HepG2 (cell line): ENCODE measurements at regions not wholly inside any gene's neighbourhood (a gene's known extent, or its start where the extent isn't known, plus 50 kb on each side); places are given as distances from the start of the nearest gene placed in this dataset.

ENCODE experiments used
- ATAC-seq: fragments of 200-7000 bp; cut with Tn5 transposase; 3 replicates; pipeline ENCODE4 v1.9.1; 2020; ENCODE audit warnings: mild to moderate bottlenecking, moderate library complexity
- BruUV-seq: library from RNA; stranded (reverse); fragments of 400-500 nt; replicated peaks from 2 replicates; lab custom pipeline; 2021; lab: Mats Ljungman, UMichigan
- CTCF ChIA-PET: fragments of 300-600 bp; formaldehyde crosslinking; extraction: SDS; loops from one replicate; lab custom pipeline; 2021; ENCODE audit warnings: low total read pairs, inconsistent platforms, low intra/inter-chr PET ratio; lab: Yijun Ruan, JAX
- POLR2A ChIA-PET: fragments of 350-600 bp; sonication (Branson Sonifier 250); formaldehyde crosslinking; loops from one replicate; lab custom pipeline; 2020; ENCODE audit warnings: antibody characterized with exemption, inconsistent platforms; lab: Yijun Ruan, JAX
- DNase-seq: peaks from one replicate; pipeline ENCODE4 v3.0.0-alpha.2; 2015; ENCODE audit warnings: low spot score
- FAIRE-seq: peaks from 3 replicates; lab custom pipeline; 2011; peaks lifted over from hg19 to GRCh38; lab: Jason Lieb, UNC
- H2AFZ ChIP-seq: one replicate; pipeline ENCODE4 v1.6.1; 2011; ENCODE audit warnings: low read length, inconsistent platforms
- H3K27ac ChIP-seq: fragments of 300-600 bp; 3 replicates; pipeline ENCODE4 v1.8.0; 2011; ENCODE audit warnings: mixed run types, mild to moderate bottlenecking, mixed read lengths, low read length, inconsistent platforms; ENCODE audit not compliant: insufficient read depth; ENCODE audit errors: extremely low read length
- H3K27me3 ChIP-seq, 2 experiments: fragments of 200-600 bp in 1 of 2; 2 replicates in 1 of 2; 3 replicates in 1 of 2; pipeline versions ENCODE4 v1.6.0 to v1.8.0; 2011; ENCODE audit warnings: low read length in 2 of 2, mild to moderate bottlenecking in 2 of 2, moderate library complexity in 2 of 2, inconsistent platforms in 1 of 2; ENCODE audit not compliant: insufficient read depth in 2 of 2, control insufficient read depth in 1 of 2
- H3K36me3 ChIP-seq, 2 experiments: fragments of 200-600 bp in 1 of 2; replicated peaks in 1 of 2; 2 replicates in 1 of 2; 3 replicates in 1 of 2; pipeline versions ENCODE4 v1.5.1 to v1.8.0; 2011; ENCODE audit warnings: low read length in 2 of 2, inconsistent platforms in 1 of 2; ENCODE audit not compliant: insufficient read depth in 2 of 2, control insufficient read depth in 1 of 2
- H3K4me1 ChIP-seq: 2 replicates; pipeline ENCODE4 v1.5.1; 2012; ENCODE audit warnings: low read length, inconsistent platforms; ENCODE audit not compliant: insufficient read depth
- H3K4me2 ChIP-seq: 2 replicates; pipeline ENCODE4 v1.6.0; 2011; ENCODE audit warnings: low read depth, low read length, inconsistent platforms
- H3K4me3 ChIP-seq, 3 experiments: fragments of 200-600 bp in 1 of 3; sonication (generic), shearing (Covaris generic) in 1 of 3; replicated peaks in 1 of 3; 2 replicates each; pipeline ENCODE4 v1.5.1; 2011 to 2016; ENCODE audit warnings: low read length in 3 of 3, inconsistent platforms in 2 of 3, low read depth in 2 of 3, mild to moderate bottlenecking in 2 of 3, control low read depth in 1 of 3, mixed read lengths in 1 of 3; ENCODE audit not compliant: insufficient read depth in 1 of 3
- H3K79me2 ChIP-seq: one replicate; pipeline ENCODE4 v1.6.1; 2011; ENCODE audit warnings: low read length, inconsistent platforms; ENCODE audit not compliant: insufficient read depth
- H3K9ac ChIP-seq: 2 replicates; pipeline ENCODE4 v1.6.0; 2011; ENCODE audit warnings: mild to moderate bottlenecking, low read depth, low read length, inconsistent platforms; ENCODE audit not compliant: insufficient read depth
- H3K9me3 ChIP-seq: 2 replicates; pipeline ENCODE4 v1.5.1; 2012; ENCODE audit warnings: mild to moderate bottlenecking, low read length
- H4K20me1 ChIP-seq: 2 replicates; pipeline ENCODE4 v1.6.0; 2011; ENCODE audit warnings: inconsistent platforms, mild to moderate bottlenecking, low read length, moderate library complexity; ENCODE audit not compliant: insufficient read depth
- CBFB ChIP-seq: sonication (generic); formaldehyde crosslinking; IDR thresholded peaks from 2 replicates; pipeline ENCODE4 v1.4.0; 2020; ENCODE audit warnings: missing genetic modification reagents
- NONO ChIP-seq, 2 experiments: fragments of 450-650 bp in 1 of 2; sonication (generic) in 1 of 2; formaldehyde crosslinking in 1 of 2; IDR thresholded peaks in 1 of 2; conservative IDR thresholded peaks in 1 of 2; 2 replicates each; pipeline versions ENCODE4 v1.6.1 to v1.8.0; 2017 to 2022; ENCODE audit warnings: mild to moderate bottlenecking in 1 of 2, missing genetic modification reagents in 1 of 2, moderate library complexity in 1 of 2
- SMAD1 ChIP-seq: sonication (generic); formaldehyde crosslinking; IDR thresholded peaks from 2 replicates; pipeline ENCODE4 v1.4.0; 2020; ENCODE audit warnings: missing genetic modification reagents, low read depth, mild to moderate bottlenecking, borderline replicate concordance
- ZBTB3 ChIP-seq: sonication (generic); formaldehyde crosslinking; IDR thresholded peaks from 2 replicates; pipeline ENCODE4 v1.4.0; 2020; ENCODE audit warnings: low read depth, mild to moderate bottlenecking, moderate library complexity, missing genetic modification reagents, borderline replicate concordance
- ZFY ChIP-seq: sonication (generic); formaldehyde crosslinking; IDR thresholded peaks from 2 replicates; pipeline ENCODE4 v1.4.0; 2020; ENCODE audit warnings: missing genetic modification reagents
- ZNF431 ChIP-seq: sonication (generic); formaldehyde crosslinking; IDR thresholded peaks from 2 replicates; pipeline ENCODE4 v1.9.0; 2022; ENCODE audit warnings: missing genetic modification reagents, low read depth, mild to moderate bottlenecking, borderline replicate concordance
- ZNF747 ChIP-seq: sonication (generic); formaldehyde crosslinking; IDR thresholded peaks from 2 replicates; pipeline ENCODE4 v1.8.1; 2023; ENCODE audit warnings: missing genetic modification reagents, mild to moderate bottlenecking, borderline replicate concordance
- WGBS: methylation state at CpG from one replicate; pipeline ENCODE4 v1.1.6; 2017; ENCODE audit warnings: low lambda C conversion rate; 5-methylcytosine and 5-hydroxymethylcytosine counted together
- in situ Hi-C: cut with HindIII; loops from 2 replicates; pipeline ENCODE4 v1.10.0; 2017; ENCODE audit warnings: low pct_unique_long_range_greater_than_20kb; ENCODE audit not compliant: extremely low pct_ligation_motif_present
- intact Hi-C: fragments of 100-400 bp; cut with micrococcal nuclease; formaldehyde crosslinking; loops from one replicate; pipeline ENCODE4 v1.10.0; 2022; ENCODE audit not compliant: unreplicated experiment
- TF ChIP-seq, protein P1 (sequence below): sonication (generic); formaldehyde crosslinking; conservative IDR thresholded peaks from 2 replicates; pipeline ENCODE4 v1.8.0; 2022; ENCODE audit warnings: low read depth, missing genetic modification reagents
- TF ChIP-seq, protein P2 (sequence below): sonication (generic); formaldehyde crosslinking; IDR thresholded peaks from 2 replicates; pipeline ENCODE4 v1.4.0; 2020; ENCODE audit warnings: missing genetic modification reagents
- TF ChIP-seq, protein P3 (sequence below): sonication (generic); formaldehyde crosslinking; IDR thresholded peaks from 2 replicates; pipeline ENCODE4 v1.5.0; 2020; ENCODE audit warnings: missing genetic modification reagents, mild to moderate bottlenecking, borderline replicate concordance
- TF ChIP-seq, protein P4 (sequence below): sonication (generic); formaldehyde crosslinking; IDR thresholded peaks from 2 replicates; pipeline ENCODE4 v1.5.0; 2020; ENCODE audit warnings: missing genetic modification reagents
- TF ChIP-seq, protein P5 (sequence below): sonication (generic); formaldehyde crosslinking; IDR thresholded peaks from 2 replicates; pipeline ENCODE4 v1.5.0; 2020; ENCODE audit warnings: missing genetic modification reagents, mild to moderate bottlenecking, borderline replicate concordance
- TF ChIP-seq, protein P6 (sequence below): sonication (generic); formaldehyde crosslinking; IDR thresholded peaks from 2 replicates; pipeline ENCODE4 v1.8.0; 2022; ENCODE audit warnings: missing genetic modification reagents, mild to moderate bottlenecking, borderline replicate concordance

DNA sequence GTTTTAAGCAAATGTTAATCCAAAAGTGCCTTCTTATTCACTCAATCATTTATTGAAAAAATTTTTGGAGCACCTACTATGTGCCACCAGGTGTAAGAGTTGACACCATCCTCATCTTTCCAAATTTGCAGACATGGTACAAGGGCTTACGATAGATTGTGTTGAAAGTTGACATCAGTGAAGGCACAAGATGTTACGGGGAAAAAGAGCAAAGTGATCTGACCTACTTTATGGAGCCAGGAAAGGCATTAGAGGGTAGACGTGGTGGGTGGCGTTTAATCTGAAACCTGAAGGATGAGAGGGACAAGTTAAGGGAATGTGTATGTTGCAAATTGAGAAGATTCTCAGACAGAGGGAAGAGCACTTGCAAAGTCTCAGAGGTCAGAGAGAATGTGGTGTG, 167.8 kb upstream of the HAND2 start (continued):
- TF ChIP-seq, protein P1, sequence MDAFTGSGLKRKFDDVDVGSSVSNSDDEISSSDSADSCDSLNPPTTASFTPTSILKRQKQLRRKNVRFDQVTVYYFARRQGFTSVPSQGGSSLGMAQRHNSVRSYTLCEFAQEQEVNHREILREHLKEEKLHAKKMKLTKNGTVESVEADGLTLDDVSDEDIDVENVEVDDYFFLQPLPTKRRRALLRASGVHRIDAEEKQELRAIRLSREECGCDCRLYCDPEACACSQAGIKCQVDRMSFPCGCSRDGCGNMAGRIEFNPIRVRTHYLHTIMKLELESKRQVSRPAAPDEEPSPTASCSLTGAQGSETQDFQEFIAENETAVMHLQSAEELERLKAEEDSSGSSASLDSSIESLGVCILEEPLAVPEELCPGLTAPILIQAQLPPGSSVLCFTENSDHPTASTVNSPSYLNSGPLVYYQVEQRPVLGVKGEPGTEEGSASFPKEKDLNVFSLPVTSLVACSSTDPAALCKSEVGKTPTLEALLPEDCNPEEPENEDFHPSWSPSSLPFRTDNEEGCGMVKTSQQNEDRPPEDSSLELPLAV (CRISPR knock-in tag) = no peak
- TF ChIP-seq ZBTB3 (CRISPR knock-in tag) (no peak), CBFB (CRISPR knock-in tag) (no peak), ZFY (CRISPR knock-in tag) (no peak), ZNF747 (CRISPR knock-in tag) (no peak)
- TF ChIP-seq, protein P2, sequence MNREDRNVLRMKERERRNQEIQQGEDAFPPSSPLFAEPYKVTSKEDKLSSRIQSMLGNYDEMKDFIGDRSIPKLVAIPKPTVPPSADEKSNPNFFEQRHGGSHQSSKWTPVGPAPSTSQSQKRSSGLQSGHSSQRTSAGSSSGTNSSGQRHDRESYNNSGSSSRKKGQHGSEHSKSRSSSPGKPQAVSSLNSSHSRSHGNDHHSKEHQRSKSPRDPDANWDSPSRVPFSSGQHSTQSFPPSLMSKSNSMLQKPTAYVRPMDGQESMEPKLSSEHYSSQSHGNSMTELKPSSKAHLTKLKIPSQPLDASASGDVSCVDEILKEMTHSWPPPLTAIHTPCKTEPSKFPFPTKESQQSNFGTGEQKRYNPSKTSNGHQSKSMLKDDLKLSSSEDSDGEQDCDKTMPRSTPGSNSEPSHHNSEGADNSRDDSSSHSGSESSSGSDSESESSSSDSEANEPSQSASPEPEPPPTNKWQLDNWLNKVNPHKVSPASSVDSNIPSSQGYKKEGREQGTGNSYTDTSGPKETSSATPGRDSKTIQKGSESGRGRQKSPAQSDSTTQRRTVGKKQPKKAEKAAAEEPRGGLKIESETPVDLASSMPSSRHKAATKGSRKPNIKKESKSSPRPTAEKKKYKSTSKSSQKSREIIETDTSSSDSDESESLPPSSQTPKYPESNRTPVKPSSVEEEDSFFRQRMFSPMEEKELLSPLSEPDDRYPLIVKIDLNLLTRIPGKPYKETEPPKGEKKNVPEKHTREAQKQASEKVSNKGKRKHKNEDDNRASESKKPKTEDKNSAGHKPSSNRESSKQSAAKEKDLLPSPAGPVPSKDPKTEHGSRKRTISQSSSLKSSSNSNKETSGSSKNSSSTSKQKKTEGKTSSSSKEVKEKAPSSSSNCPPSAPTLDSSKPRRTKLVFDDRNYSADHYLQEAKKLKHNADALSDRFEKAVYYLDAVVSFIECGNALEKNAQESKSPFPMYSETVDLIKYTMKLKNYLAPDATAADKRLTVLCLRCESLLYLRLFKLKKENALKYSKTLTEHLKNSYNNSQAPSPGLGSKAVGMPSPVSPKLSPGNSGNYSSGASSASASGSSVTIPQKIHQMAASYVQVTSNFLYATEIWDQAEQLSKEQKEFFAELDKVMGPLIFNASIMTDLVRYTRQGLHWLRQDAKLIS (CRISPR knock-in tag) = no peak

DNA sequence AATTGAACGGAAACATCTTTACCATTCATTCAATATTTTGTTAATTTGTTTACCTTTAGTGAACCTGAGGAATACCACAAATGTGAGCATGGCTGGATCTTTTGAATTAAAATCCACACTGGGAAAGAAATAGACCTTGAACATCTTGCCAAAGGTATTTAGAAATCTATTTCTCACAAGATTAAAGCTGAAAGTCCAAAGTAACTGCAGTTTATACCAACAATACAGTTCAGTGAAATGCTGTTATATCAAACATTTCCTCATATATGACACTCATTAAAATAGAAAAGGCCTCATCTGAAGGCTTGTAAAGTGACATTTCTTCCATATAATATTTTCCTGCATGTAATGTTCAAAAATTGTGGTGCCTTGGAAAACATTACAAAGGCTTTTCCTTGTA, 166.5 kb upstream of the HAND2 start:
- DNase-seq (no peak), ATAC-seq (no peak), FAIRE-seq (no peak)
- Histone ChIP-seq H3K79me2 (no peaks in the 10 kb centered on the region), H2AFZ (no peak overlapping the region), H3K27me3 (no peaks in the 10 kb centered on the region), H3K4me1 (no peaks in the 10 kb centered on the region), H3K9me3 (no peaks in the 10 kb centered on the region), H4K20me1 (no peaks in the 10 kb centered on the region), H3K36me3 (no peaks in the 10 kb centered on the region), H3K27ac (no peak overlapping the region), H3K4me3 (no peak overlapping the region), H3K4me2 (no peak overlapping the region), H3K9ac (no peak overlapping the region)
- BruUV-seq = no TSS peak
- intact Hi-C loops (no loop called here), in situ Hi-C loops (no loop called here)
- 87% methylated on average over 1 of the region's 1 CpG for WGBS
- ChIA-PET POLR2A (no interaction called here), CTCF (no interaction called here)
- TF ChIP-seq NONO (IDR thresholded peaks at IDR 0.05) (no peak), NONO (CRISPR knock-in tag; conservative IDR thresholded peaks at IDR 0.05) (no peak), SMAD1 (CRISPR knock-in tag) (no peak), ZNF431 (CRISPR knock-in tag) (no peak)
- TF ChIP-seq, protein P3, sequence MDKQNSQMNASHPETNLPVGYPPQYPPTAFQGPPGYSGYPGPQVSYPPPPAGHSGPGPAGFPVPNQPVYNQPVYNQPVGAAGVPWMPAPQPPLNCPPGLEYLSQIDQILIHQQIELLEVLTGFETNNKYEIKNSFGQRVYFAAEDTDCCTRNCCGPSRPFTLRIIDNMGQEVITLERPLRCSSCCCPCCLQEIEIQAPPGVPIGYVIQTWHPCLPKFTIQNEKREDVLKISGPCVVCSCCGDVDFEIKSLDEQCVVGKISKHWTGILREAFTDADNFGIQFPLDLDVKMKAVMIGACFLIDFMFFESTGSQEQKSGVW (CRISPR knock-in tag) = no peak
- TF ChIP-seq, protein P4, sequence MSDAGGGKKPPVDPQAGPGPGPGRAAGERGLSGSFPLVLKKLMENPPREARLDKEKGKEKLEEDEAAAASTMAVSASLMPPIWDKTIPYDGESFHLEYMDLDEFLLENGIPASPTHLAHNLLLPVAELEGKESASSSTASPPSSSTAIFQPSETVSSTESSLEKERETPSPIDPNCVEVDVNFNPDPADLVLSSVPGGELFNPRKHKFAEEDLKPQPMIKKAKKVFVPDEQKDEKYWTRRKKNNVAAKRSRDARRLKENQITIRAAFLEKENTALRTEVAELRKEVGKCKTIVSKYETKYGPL (CRISPR knock-in tag) = no peak
- TF ChIP-seq, protein P5, sequence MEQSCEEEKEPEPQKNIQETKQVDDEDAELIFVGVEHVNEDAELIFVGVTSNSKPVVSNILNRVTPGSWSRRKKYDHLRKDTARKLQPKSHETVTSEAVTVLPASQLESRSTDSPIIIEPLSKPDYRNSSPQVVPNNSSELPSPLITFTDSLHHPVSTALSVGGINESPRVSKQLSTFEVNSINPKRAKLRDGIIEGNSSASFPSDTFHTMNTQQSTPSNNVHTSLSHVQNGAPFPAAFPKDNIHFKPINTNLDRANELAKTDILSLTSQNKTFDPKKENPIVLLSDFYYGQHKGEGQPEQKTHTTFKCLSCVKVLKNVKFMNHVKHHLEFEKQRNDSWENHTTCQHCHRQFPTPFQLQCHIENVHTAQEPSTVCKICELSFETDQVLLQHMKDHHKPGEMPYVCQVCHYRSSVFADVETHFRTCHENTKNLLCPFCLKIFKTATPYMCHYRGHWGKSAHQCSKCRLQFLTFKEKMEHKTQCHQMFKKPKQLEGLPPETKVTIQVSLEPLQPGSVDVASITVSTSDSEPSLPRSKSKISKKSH (CRISPR knock-in tag) = no peak
- TF ChIP-seq, protein P6, sequence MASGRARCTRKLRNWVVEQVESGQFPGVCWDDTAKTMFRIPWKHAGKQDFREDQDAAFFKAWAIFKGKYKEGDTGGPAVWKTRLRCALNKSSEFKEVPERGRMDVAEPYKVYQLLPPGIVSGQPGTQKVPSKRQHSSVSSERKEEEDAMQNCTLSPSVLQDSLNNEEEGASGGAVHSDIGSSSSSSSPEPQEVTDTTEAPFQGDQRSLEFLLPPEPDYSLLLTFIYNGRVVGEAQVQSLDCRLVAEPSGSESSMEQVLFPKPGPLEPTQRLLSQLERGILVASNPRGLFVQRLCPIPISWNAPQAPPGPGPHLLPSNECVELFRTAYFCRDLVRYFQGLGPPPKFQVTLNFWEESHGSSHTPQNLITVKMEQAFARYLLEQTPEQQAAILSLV (CRISPR knock-in tag) = no peak
